SK-N-SH (cell line): ENCODE measurements at regions not wholly inside any gene's neighbourhood (a gene's known extent, or its start where the extent isn't known, plus 50 kb on each side); places are given as distances from the start of the nearest gene placed in this dataset.

Experiments used
- CHD2 ChIP-seq: fragments of 150-350 bp; IDR thresholded peaks from 2 replicates; pipeline ENCODE4 v1.6.1; 2018; ENCODE audit warnings: low read length; ENCODE audit not compliant: partially characterized antibody
- ELF1 ChIP-seq: IDR thresholded peaks from 2 replicates; pipeline ENCODE4 v1.4.0; 2012
- EP300 ChIP-seq, 2 experiments: IDR thresholded peaks; 2 replicates each; pipeline versions ENCODE4 v1.4.0 to v1.6.1; 2012; ENCODE audit warnings: borderline replicate concordance in 1 of 2, low read depth in 1 of 2, low read length in 1 of 2
- EZH2phosphoT487 ChIP-seq: fragments of 200-600 bp; sonication (generic); IDR thresholded peaks from 2 replicates; pipeline ENCODE4 v1.6.1; 2017; ENCODE audit warnings: low read depth, mixed run types, mild to moderate bottlenecking, antibody characterized with exemption, moderate library complexity, borderline replicate concordance
- FOXJ3 ChIP-seq: sonication (generic); formaldehyde crosslinking; IDR thresholded peaks from 2 replicates; pipeline ENCODE4 v1.5.1; 2020; ENCODE audit warnings: mild to moderate bottlenecking, missing genetic modification reagents
- FOXM1 ChIP-seq: IDR thresholded peaks from 2 replicates; pipeline ENCODE4 v1.4.0; 2012; ENCODE audit warnings: low read depth, mild to moderate bottlenecking
- GABPA ChIP-seq: IDR thresholded peaks from 2 replicates; pipeline ENCODE4 v1.4.0; 2012; ENCODE audit warnings: low read depth, mild to moderate bottlenecking
- GATA2 ChIP-seq: sonication (generic); formaldehyde crosslinking; IDR thresholded peaks from 2 replicates; pipeline ENCODE4 v1.5.0; 2020; ENCODE audit warnings: mild to moderate bottlenecking, missing genetic modification reagents
- IRF3 ChIP-seq: fragments of 150-350 bp; IDR thresholded peaks from 2 replicates; pipeline ENCODE4 v1.6.1; 2016; ENCODE audit warnings: mild to moderate bottlenecking, low read depth, low read length
- MAX ChIP-seq: IDR thresholded peaks from 2 replicates; pipeline ENCODE4 v1.4.0; 2012; ENCODE audit warnings: low read depth
- MXI1 ChIP-seq: IDR thresholded peaks from 2 replicates; pipeline ENCODE4 v1.6.1; 2012; ENCODE audit warnings: mild to moderate bottlenecking, low read depth, low read length, improper control_type of control experiment
- NFIC ChIP-seq: IDR thresholded peaks from 2 replicates; pipeline ENCODE4 v1.4.0; 2012; ENCODE audit warnings: borderline replicate concordance
- PBX3 ChIP-seq: IDR thresholded peaks from 2 replicates; pipeline ENCODE4; 2012
- POLR2AphosphoS5 ChIP-seq: IDR thresholded peaks from 2 replicates; pipeline ENCODE4 v1.6.1; 2012; ENCODE audit warnings: low read depth, low read length
- RAD21 ChIP-seq: IDR thresholded peaks from 2 replicates; pipeline ENCODE4 v1.6.1; 2012; ENCODE audit warnings: mild to moderate bottlenecking, low read length
- RCOR1 ChIP-seq: fragments of 150-350 bp; IDR thresholded peaks from 2 replicates; pipeline ENCODE4 v1.6.1; 2017; ENCODE audit warnings: antibody characterized with exemption, low read length
- RFX5 ChIP-seq: IDR thresholded peaks from 2 replicates; pipeline ENCODE4 v1.6.1; 2012; ENCODE audit warnings: mild to moderate bottlenecking, improper control_type of control experiment, low read length
- RXRA ChIP-seq: IDR thresholded peaks from 2 replicates; pipeline ENCODE4 v1.4.0; 2012; ENCODE audit warnings: low read depth, mild to moderate bottlenecking, borderline replicate concordance
- SIN3A ChIP-seq: IDR thresholded peaks from 2 replicates; pipeline ENCODE4 v1.6.1; 2012; ENCODE audit warnings: low read depth, mild to moderate bottlenecking, low read length, moderate library complexity, borderline replicate concordance
- SMC3 ChIP-seq: IDR thresholded peaks from 2 replicates; pipeline ENCODE4 v1.6.1; 2012; ENCODE audit warnings: low read depth, low read length, improper control_type of control experiment
- TAF1 ChIP-seq: IDR thresholded peaks from 2 replicates; pipeline ENCODE4 v1.6.1; 2012; ENCODE audit warnings: low read depth, mild to moderate bottlenecking, low read length, moderate library complexity, borderline replicate concordance
- TCF12 ChIP-seq: IDR thresholded peaks from 2 replicates; pipeline ENCODE4 v1.4.0; 2012
- USF1 ChIP-seq: IDR thresholded peaks from 2 replicates; pipeline ENCODE4 v1.4.0; 2012; ENCODE audit warnings: low read depth, borderline replicate concordance
- USF2 ChIP-seq: fragments of 150-350 bp; IDR thresholded peaks from 2 replicates; pipeline ENCODE4 v1.6.1; 2017; ENCODE audit warnings: antibody characterized with exemption, low read length, low read depth, borderline replicate concordance
- YY1 ChIP-seq: IDR thresholded peaks from 2 replicates; pipeline ENCODE4 v1.4.0; 2012; ENCODE audit warnings: low read depth, mild to moderate bottlenecking

- TF ChIP-seq RFX5 (no peak), MXI1 (no peak), EP300 (IDR thresholded peaks at IDR 0.05; ENCODE audit: borderline replicate concordance in 1 of 2, low read depth in 1 of 2, low read length in 1 of 2) (peak in 1 of 2 experiments; percentile 78; a peak in 1 of 4 replicates), GABPA (no peak), YY1 (no peak), RXRA (no peak), SMC3 (no peak), MAX (no peak), SIN3A (no peak), POLR2AphosphoS5 (peak; percentile 50; the same call in 1 of the 2 replicates), TCF12 (peak; percentile 76), USF1 (no peak), EZH2phosphoT487 (no peak), IRF3 (no peak), FOXM1 (peak; percentile 71; the same call in 1 of the 2 replicates), NFIC (peak; percentile 78), FOXJ3 (CRISPR knock-in tag) (no peak), PBX3 (peak; percentile 81), CHD2 (no peak), RAD21 (no peak), TAF1 (no peak), RCOR1 (no peak), USF2 (no peak), GATA2 (CRISPR knock-in tag) (no peak), ELF1 (no peak)
Observed at GRCh38 chr10:61608255-61609033, 54.3 kb upstream of the CABCOCO1 start (continued).
